PC-3 (cell line): ENCODE measurements at regions not wholly inside any gene's neighbourhood (a gene's known extent, or its start where the extent isn't known, plus 50 kb on each side); places are given as distances from the start of the nearest gene placed in this dataset.
A peak's percentile ranks its signal among the peaks of the same experiment; 100 is the strongest.

Source experiments
- ATAC-seq: fragments of 200-7000 bp; cut with Tn5 transposase; 2 replicates; pipeline ENCODE4 v1.9.1; 2020; ENCODE audit warnings: mild to moderate bottlenecking, moderate library complexity
- BruUV-seq: library from RNA; stranded (reverse); fragments of 400-500 nt; replicated peaks from 2 replicates; lab custom pipeline; 2021; lab: Mats Ljungman, UMichigan
- CTCF ChIA-PET: fragments of 300-600 bp; sonication (Branson Sonifier 250); formaldehyde crosslinking; loops from one replicate; lab custom pipeline; 2022; ENCODE audit warnings: antibody characterized with exemption; lab: Charles Lee
- POLR2A ChIA-PET: fragments of 300-600 bp; sonication (Branson Sonifier 250); formaldehyde crosslinking; loops from one replicate; lab custom pipeline; 2022; ENCODE audit warnings: antibody characterized with exemption; ENCODE audit not compliant: unreplicated experiment; lab: Charles Lee
- DNase-seq: peaks from one replicate; pipeline ENCODE4 v3.0.0-alpha.2; 2015
- H2AFZ ChIP-seq: fragments of 300-600 bp; sonication (generic); 2 replicates; pipeline ENCODE4 v1.6.0; 2016; ENCODE audit warnings: antibody characterized with exemption, low read length
- H3F3A ChIP-seq: fragments of 300-600 bp; sonication (generic); one replicate; pipeline ENCODE4 v1.6.0; 2017; ENCODE audit warnings: antibody characterized with exemption, low read length, control low read depth, mild to moderate bottlenecking; ENCODE audit not compliant: unreplicated experiment
- H3K27ac ChIP-seq: fragments of 300-600 bp; sonication (generic); 2 replicates; pipeline ENCODE4 v1.5.1; 2016; ENCODE audit warnings: mild to moderate bottlenecking, low read length
- H3K27me3 ChIP-seq: fragments of 300-600 bp; sonication (generic); 2 replicates; pipeline ENCODE4 v1.6.1; 2016; ENCODE audit warnings: low read length, mixed read lengths
- H3K36me3 ChIP-seq: fragments of 300-600 bp; sonication (generic); 2 replicates; pipeline ENCODE4 v1.6.1; 2016; ENCODE audit warnings: low read depth, mixed run types, low read length, mixed read lengths
- H3K4me1 ChIP-seq: fragments of 300-600 bp; sonication (generic); 2 replicates; pipeline ENCODE4 v1.5.1; 2016; ENCODE audit warnings: low read length; ENCODE audit not compliant: insufficient read depth
- H3K4me2 ChIP-seq: fragments of 300-600 bp; sonication (generic); 2 replicates; pipeline ENCODE4 v1.6.0; 2016; ENCODE audit warnings: low read length
- H3K4me3 ChIP-seq: fragments of 300-600 bp; sonication (generic); 2 replicates; pipeline ENCODE4 v1.5.1; 2016; ENCODE audit warnings: mild to moderate bottlenecking, low read length, mixed read lengths
- H3K79me2 ChIP-seq: fragments of 300-600 bp; sonication (generic); 2 replicates; pipeline ENCODE4 v1.6.1; 2017; ENCODE audit warnings: low read length, mixed read lengths
- H3K9ac ChIP-seq: fragments of 300-600 bp; sonication (generic); 2 replicates; pipeline ENCODE4 v1.6.0; 2016; ENCODE audit warnings: mild to moderate bottlenecking, low read length
- H3K9me2 ChIP-seq: fragments of 300-600 bp; sonication (generic); replicated peaks from 2 replicates; pipeline ENCODE4 v1.6.1; 2016; ENCODE audit warnings: mixed run types, low read length, mixed read lengths
- H3K9me3 ChIP-seq: fragments of 300-600 bp; sonication (generic); 2 replicates; pipeline ENCODE4 v1.6.1; 2016; ENCODE audit warnings: low read length, mixed read lengths
- H4K20me1 ChIP-seq: fragments of 300-600 bp; sonication (generic); 2 replicates; pipeline ENCODE4 v1.6.1; 2016; ENCODE audit warnings: low read length, mixed read lengths
- EZH2 ChIP-seq: fragments of 300-600 bp; sonication (generic); IDR thresholded peaks from one replicate; pipeline ENCODE4 v1.6.1; 2017; ENCODE audit warnings: antibody characterized with exemption, mild to moderate bottlenecking, low read length; ENCODE audit not compliant: unreplicated experiment
- EZH2phosphoT487 ChIP-seq: fragments of 300-600 bp; sonication (generic); IDR thresholded peaks from 2 replicates; pipeline ENCODE4 v1.6.1; 2018; ENCODE audit warnings: mild to moderate bottlenecking, antibody characterized with exemption, low read length, borderline replicate concordance
- intact Hi-C: fragments of 100-400 bp; cut with micrococcal nuclease; formaldehyde crosslinking; loops from 2 replicates; pipeline ENCODE4 v1.9.0; 2023
- TF ChIP-seq, protein P1 (sequence below): fragments of 300-600 bp; sonication (generic); conservative IDR thresholded peaks from 2 replicates; pipeline ENCODE4 v1.5.1; 2017; ENCODE audit warnings: antibody characterized with exemption, low read depth, mild to moderate bottlenecking, low read length

DNA sequence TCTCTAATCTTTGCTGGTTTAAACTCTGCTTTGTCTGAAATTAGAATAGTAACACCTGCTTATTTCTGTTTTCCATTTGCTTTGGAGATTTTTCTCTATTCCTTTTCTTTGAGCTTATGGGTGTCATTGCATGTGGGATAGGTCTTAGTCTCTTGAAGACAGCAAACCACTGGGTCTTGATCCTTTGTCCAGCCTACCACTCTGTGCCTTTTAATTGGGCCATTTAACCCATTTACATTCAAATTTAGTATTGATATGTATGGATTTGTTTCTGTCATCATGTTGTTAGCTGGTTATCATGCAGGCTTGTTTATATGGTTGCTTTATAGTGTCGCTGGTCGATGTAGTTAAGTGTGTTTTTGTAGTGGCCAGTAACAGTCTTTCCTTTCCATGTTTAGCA lies 914.7 kb downstream of the MAT2B start:
- Histone ChIP-seq H3K79me2 (no peaks in the 10 kb centered on the region), H3K4me1 (no peaks in the 10 kb centered on the region), H3K27me3 (no peaks in the 10 kb centered on the region), H3K9me3 (0 out of 2 replicates have a peak, but pooled peaks cover 9% of the 10 kb centered on the region), H3K9me2 (no peaks in the 10 kb centered on the region), H3K36me3 (no peaks in the 10 kb centered on the region), H3F3A (no peaks in the 10 kb centered on the region), H3K27ac (no peak overlapping the region), H3K4me2 (no peak overlapping the region), H3K9ac (no peak overlapping the region), H3K4me3 (no peak overlapping the region), H4K20me1 (no peaks in the 10 kb centered on the region), H2AFZ (no peak overlapping the region)
- BruUV-seq, result no TSS peak
- ATAC-seq, result no peak
- TF ChIP-seq EZH2phosphoT487, result no peak
- TF ChIP-seq, protein P1, sequence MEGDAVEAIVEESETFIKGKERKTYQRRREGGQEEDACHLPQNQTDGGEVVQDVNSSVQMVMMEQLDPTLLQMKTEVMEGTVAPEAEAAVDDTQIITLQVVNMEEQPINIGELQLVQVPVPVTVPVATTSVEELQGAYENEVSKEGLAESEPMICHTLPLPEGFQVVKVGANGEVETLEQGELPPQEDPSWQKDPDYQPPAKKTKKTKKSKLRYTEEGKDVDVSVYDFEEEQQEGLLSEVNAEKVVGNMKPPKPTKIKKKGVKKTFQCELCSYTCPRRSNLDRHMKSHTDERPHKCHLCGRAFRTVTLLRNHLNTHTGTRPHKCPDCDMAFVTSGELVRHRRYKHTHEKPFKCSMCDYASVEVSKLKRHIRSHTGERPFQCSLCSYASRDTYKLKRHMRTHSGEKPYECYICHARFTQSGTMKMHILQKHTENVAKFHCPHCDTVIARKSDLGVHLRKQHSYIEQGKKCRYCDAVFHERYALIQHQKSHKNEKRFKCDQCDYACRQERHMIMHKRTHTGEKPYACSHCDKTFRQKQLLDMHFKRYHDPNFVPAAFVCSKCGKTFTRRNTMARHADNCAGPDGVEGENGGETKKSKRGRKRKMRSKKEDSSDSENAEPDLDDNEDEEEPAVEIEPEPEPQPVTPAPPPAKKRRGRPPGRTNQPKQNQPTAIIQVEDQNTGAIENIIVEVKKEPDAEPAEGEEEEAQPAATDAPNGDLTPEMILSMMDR, result no peak
- no peak for TF ChIP-seq EZH2
- ChIA-PET POLR2A (no interaction called here), CTCF (no interaction called here)
- no peak for DNase-seq
- intact Hi-C loops, result no loop called here

DNA sequence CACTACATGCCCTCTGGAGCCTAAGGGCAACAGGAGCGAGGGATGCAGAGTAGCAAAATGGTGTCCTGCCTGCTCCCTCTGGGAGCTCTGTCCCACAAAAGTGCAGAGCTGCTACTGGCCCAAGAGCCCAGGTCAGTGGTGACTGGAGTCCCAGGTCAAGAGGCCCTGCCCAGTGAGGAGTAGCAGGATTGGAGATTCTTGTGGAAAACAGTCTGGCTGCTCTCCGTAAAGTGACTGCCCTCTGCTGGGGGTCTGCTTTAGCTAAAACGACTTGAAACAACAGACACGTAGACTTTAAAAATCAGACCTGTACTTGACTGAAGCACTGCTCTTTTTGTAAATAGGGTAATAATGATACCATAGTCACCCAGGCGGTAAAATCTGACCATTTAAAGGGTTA lies 917.0 kb downstream of the MAT2B start:
- H3K27me3 ChIP-seq, result no peaks in the 10 kb centered on the region
- no peaks in the 10 kb centered on the region for H3K9me2 ChIP-seq
- no peaks in the 10 kb centered on the region for H3F3A ChIP-seq
- H3K36me3 ChIP-seq, result no peaks in the 10 kb centered on the region
- intact Hi-C loops, result loop anchor here (1.0 kb wide), 1 partner anchor 374 kb away; no protein-coding TSS in a partner anchor
- H3K9me3 ChIP-seq, result 0 out of 2 replicates have a peak, but pooled peaks cover 9% of the 10 kb centered on the region
- DNase-seq, result no peak
- H3K4me3 ChIP-seq, result no peak overlapping the region
- H3K4me1 ChIP-seq, result no peaks in the 10 kb centered on the region
- H3K79me2 ChIP-seq, result no peaks in the 10 kb centered on the region
- TF ChIP-seq, protein P1, result peak; percentile 21; the same call in 1 of the 2 replicates
- no peak for TF ChIP-seq EZH2
- ATAC-seq, result no peak
- no peak overlapping the region for H2AFZ ChIP-seq
- ChIA-PET POLR2A (no interaction called here), CTCF (no interaction called here)
- H3K27ac ChIP-seq, result no peak overlapping the region
- H3K4me2 ChIP-seq, result no peak overlapping the region
- no peaks in the 10 kb centered on the region for H4K20me1 ChIP-seq
- H3K9ac ChIP-seq, result no peak overlapping the region
- BruUV-seq, result no TSS peak

DNA sequence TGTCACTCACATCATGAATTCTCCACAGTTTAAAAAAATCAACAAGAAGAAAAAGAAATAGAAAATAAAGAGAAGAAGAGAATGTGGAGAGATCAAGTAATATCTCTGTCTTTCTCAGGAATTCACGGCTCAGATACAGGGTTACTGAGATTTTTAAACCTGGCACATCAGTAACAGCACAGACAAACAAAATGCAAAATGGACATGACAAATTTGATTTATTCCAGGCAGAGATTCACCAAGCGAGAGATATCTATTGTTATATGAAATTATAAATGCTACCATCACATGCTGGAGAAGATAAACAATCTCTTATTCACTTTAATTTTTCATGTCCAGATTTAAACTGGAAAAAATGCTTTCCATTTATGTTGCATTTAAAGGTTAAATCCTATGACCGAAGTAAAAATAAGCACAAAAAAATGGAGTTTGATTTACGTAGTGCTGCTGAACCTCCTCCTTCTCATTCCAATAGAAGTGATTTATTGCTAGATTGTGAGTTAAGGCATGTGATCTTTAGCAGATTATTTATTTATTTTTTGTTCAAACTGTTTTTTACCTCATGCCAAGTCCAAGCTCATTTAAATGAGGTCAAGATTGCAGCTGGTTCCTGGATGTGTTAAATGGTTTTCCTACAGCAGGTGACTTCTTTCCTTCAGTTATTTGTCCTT lies 926.4 kb downstream of the MAT2B start:
- H3K9ac ChIP-seq, result no peak overlapping the region
- H3K4me1 ChIP-seq, result no peaks in the 10 kb centered on the region
- H3K36me3 ChIP-seq, result no peaks in the 10 kb centered on the region
- DNase-seq (no peak), ATAC-seq (no peak)
- no peaks in the 10 kb centered on the region for H4K20me1 ChIP-seq
- H3K27ac ChIP-seq, result no peak overlapping the region
- H3F3A ChIP-seq, result no peaks in the 10 kb centered on the region
- intact Hi-C loops, result no loop called here
- no peak overlapping the region for H3K4me3 ChIP-seq
- ChIA-PET POLR2A (no interaction called here), CTCF (no interaction called here)
- H3K9me3 ChIP-seq, result no peaks in the 10 kb centered on the region; the same call in 1 of the 2 replicates
- BruUV-seq, result no TSS peak
- TF ChIP-seq, protein P1, result no peak
- TF ChIP-seq EZH2phosphoT487 (no peak), EZH2 (no peak)
- no peak overlapping the region for H3K4me2 ChIP-seq
- H3K9me2 ChIP-seq, result no peaks in the 10 kb centered on the region
- H2AFZ ChIP-seq, result no peak overlapping the region
- no peaks in the 10 kb centered on the region for H3K79me2 ChIP-seq
- no peaks in the 10 kb centered on the region for H3K27me3 ChIP-seq
